ENCODE measurements at regions not wholly inside any gene's neighbourhood (a gene's known extent, or its start where the extent isn't known, plus 50 kb on each side); places are given as distances from the start of the nearest gene placed in this dataset.

- TF ChIP-seq CTCF (IDR thresholded peaks at IDR 0.05): no peak
- no peak overlapping the region for H3K27ac ChIP-seq
Measured at GRCh38 chr12:32989705-32990104, 93.1 kb upstream of the PKP2 start.

- H3K27ac ChIP-seq: no peak overlapping the region
Measured at GRCh38 chr12:32988982-32989381, 92.4 kb upstream of the PKP2 start.

DNA sequence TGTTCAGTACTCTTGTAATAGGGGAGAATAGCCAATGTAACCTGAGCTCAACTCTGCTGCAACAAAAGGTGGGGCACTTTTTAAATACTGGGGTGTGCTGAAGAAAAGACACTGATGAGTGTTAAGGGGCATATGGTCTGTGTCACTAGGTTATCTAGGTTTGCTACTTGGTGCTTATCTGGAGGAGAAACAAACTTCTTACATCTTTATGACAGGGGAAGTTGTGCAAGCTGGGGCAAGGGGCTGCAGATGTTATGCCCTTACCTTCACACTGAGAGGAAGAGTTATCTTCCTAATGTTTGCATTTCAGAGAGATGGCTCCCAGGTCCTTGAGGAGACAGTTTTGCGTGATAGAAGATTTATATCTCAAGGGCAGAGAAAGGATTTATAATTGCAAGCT lies 90.9 kb upstream of the PKP2 start:
- TF ChIP-seq ZFX (IDR thresholded peaks at IDR 0.05; ENCODE audit: borderline replicate concordance) (no peak), CTCF (IDR thresholded peaks at IDR 0.05) (no peak)
- H3K27ac ChIP-seq: no peak overlapping the region

More at GRCh38 chr12:32988982-32989381, 92.4 kb upstream of the PKP2 start:
- TF ChIP-seq CTCF (IDR thresholded peaks at IDR 0.05) (no peak), ZFX (IDR thresholded peaks at IDR 0.05; ENCODE audit: borderline replicate concordance) (no peak)

DNA sequence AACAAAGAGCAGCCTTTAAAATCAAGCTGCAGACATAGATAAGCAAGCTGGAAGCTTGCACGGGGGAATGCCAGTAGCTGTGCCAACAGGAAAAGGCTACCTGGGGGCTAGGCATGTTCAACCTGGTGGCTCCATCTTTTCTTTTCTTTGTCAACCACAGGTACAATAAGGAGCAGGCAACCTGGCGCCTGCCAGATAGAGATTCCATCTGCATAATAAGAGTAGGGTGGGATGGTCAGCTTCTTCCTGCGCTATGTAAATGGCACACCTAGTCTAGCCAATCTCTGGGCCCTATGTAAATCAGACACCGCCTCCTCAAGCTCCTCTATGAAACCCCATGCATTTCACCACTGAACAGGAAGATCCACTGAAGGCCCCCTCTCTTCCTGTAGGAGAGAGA lies 87.4 kb upstream of the PKP2 start:
- peak overlapping the region; percentile 62 for H3K27ac ChIP-seq
- TF ChIP-seq CTCF (IDR thresholded peaks at IDR 0.05) (no peak), ZFX (IDR thresholded peaks at IDR 0.05; ENCODE audit: borderline replicate concordance) (no peak)

GRCh38 chr12:32983332-32983731 lies 86.8 kb upstream of the PKP2 start:
- no peak for TF ChIP-seq CTCF (IDR thresholded peaks at IDR 0.05)
- no peak for TF ChIP-seq ZFX (IDR thresholded peaks at IDR 0.05; ENCODE audit: borderline replicate concordance)
- peak overlapping the region; percentile 62 for H3K27ac ChIP-seq

DNA sequence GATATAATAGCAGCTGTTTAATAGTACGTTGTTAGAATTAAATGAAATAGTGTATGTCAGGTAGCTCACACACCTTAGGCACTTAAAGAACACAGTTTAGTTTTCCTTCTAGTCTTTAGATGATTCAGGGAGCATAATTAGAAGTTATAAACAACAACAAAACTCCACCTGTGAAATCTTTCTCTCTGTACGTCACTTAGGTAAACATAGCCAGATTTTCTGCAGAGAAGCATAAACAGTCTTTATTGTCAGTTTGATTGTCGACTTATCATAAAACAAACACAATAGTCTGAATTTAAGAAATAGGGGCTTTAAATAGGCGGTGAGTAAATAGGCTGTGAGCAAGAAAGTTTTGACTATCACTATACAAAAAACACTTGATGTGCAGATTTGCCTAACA lies 84.6 kb upstream of the PKP2 start:
- H3K27ac ChIP-seq: no peak overlapping the region
- no peak for TF ChIP-seq ZFX (IDR thresholded peaks at IDR 0.05; ENCODE audit: borderline replicate concordance)
- TF ChIP-seq CTCF (IDR thresholded peaks at IDR 0.05): no peak

DNA sequence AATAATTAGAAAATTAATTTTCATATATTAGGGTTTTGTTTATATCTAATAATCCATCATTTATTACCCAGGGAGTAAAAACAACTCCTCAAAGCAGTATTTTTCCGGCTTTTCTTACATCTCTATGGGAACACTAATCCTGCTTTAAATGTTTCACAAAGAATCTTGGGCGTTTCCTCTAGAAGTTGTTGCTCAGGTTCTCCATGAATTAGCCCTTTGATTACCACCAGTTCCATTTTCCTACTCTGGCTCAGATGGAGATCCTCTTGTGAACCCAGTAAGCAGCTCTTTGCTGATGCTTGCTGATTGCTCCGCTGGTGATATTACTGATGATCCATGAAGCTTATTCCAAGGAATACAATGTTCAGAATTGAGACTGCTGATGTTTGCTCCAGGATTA lies 78.5 kb upstream of the PKP2 start:
- TF ChIP-seq CTCF (IDR thresholded peaks at IDR 0.05) (no peak), ZFX (IDR thresholded peaks at IDR 0.05; ENCODE audit: borderline replicate concordance) (no peak)
- H3K27ac ChIP-seq: no peak overlapping the region

Data from 22Rv1 (cell line).